ENCODE measurements at regions not wholly inside any gene's neighbourhood (a gene's known extent, or its start where the extent isn't known, plus 50 kb on each side); places are given as distances from the start of the nearest gene placed in this dataset.

- no peaks in the 10 kb centered on the region for H3K9me3 ChIP-seq
- 90% methylated on average over 3 of the region's 3 CpGs for WGBS (ENCODE audit: low lambda C conversion rate)
- H3K4me1 ChIP-seq (ENCODE audit: control insufficient read depth in 1 of 2, insufficient read depth in 2 of 2, low read depth in 1 of 2, low read length in 1 of 2) = no peaks in the 10 kb centered on the region
- H3K79me2 ChIP-seq (ENCODE audit: insufficient read depth) = no peaks in the 10 kb centered on the region
- H3K9me2 ChIP-seq = no peaks in the 10 kb centered on the region
- H3K9ac ChIP-seq = no peak overlapping the region
- TF ChIP-seq TCF12 (IDR thresholded peaks at IDR 0.05) (no peak), SMC3 (IDR thresholded peaks at IDR 0.05; ENCODE audit: low read depth, low read length) (no peak), RXRA (IDR thresholded peaks at IDR 0.05; ENCODE audit: borderline replicate concordance, low read depth) (no peak), TEAD4 (IDR thresholded peaks at IDR 0.05; ENCODE audit: borderline replicate concordance, insufficient read depth) (no peak), RAD21 (IDR thresholded peaks at IDR 0.05; ENCODE audit: low read length) (no peak), FOXJ3 (CRISPR knock-in tag; IDR thresholded peaks at IDR 0.05) (no peak), MXI1 (IDR thresholded peaks at IDR 0.05; ENCODE audit: low read depth, low read length) (no peak), POLR2AphosphoS5 (IDR thresholded peaks at IDR 0.05; ENCODE audit: low read depth, low read length) (no peak), EP300 (IDR thresholded peaks at IDR 0.05; ENCODE audit: borderline replicate concordance in 1 of 2, low read depth in 1 of 2, low read length in 1 of 2) (no peak), RFX5 (IDR thresholded peaks at IDR 0.05; ENCODE audit: low read length) (no peak), SIN3A (IDR thresholded peaks at IDR 0.05; ENCODE audit: borderline replicate concordance, low read depth, low read length) (no peak), USF1 (IDR thresholded peaks at IDR 0.05; ENCODE audit: borderline replicate concordance, low read depth) (no peak), YY1 (IDR thresholded peaks at IDR 0.05; ENCODE audit: low read depth) (no peak), FOSL2 (IDR thresholded peaks at IDR 0.05; ENCODE audit: borderline replicate concordance, low read depth) (no peak), USF2 (IDR thresholded peaks at IDR 0.05; ENCODE audit: borderline replicate concordance, low read depth, low read length) (no peak)
- H3K27me3 ChIP-seq (ENCODE audit: insufficient read depth) = no peaks in the 10 kb centered on the region
- no peak overlapping the region for H3K4me3 ChIP-seq (ENCODE audit: low read depth in 2 of 2, low read length in 1 of 2)
- ChIA-PET CTCF (no interaction called here), POLR2A (no interaction called here)
- H2AFZ ChIP-seq (ENCODE audit: low read depth) = no peak overlapping the region
- H3K27ac ChIP-seq (ENCODE audit: low read depth in 2 of 2, low read length in 1 of 2) = no peak overlapping the region
- no peaks in the 10 kb centered on the region for H3K36me3 ChIP-seq (replicated peaks in 1 of 2; ENCODE audit: control insufficient read depth in 1 of 2, insufficient read depth in 2 of 2, low read length in 1 of 2)
- H4K20me1 ChIP-seq (ENCODE audit: insufficient read depth) = no peaks in the 10 kb centered on the region
- H3F3A ChIP-seq (replicated peaks; ENCODE audit: insufficient read depth) = no peaks in the 10 kb centered on the region
- H3K4me2 ChIP-seq = no peak overlapping the region
- no peak for DNase-seq
Observed at GRCh38 chr6:158919865-158920264, 80.1 kb downstream of the RSPH3 start.

GRCh38 chr6:158916617-158917016, 83.4 kb downstream of the RSPH3 start:
- Histone ChIP-seq H3K27ac (ENCODE audit: low read depth in 2 of 2, low read length in 1 of 2) (no peak overlapping the region), H3F3A (replicated peaks; ENCODE audit: insufficient read depth) (no peaks in the 10 kb centered on the region), H3K9ac (no peak overlapping the region), H3K27me3 (ENCODE audit: insufficient read depth) (no peaks in the 10 kb centered on the region), H4K20me1 (ENCODE audit: insufficient read depth) (no peaks in the 10 kb centered on the region), H3K4me3 (ENCODE audit: low read depth in 2 of 2, low read length in 1 of 2) (no peak overlapping the region), H3K79me2 (ENCODE audit: insufficient read depth) (no peaks in the 10 kb centered on the region), H3K9me3 (no peaks in the 10 kb centered on the region), H2AFZ (ENCODE audit: low read depth) (no peak overlapping the region), H3K4me2 (no peak overlapping the region), H3K9me2 (no peaks in the 10 kb centered on the region), H3K36me3 (replicated peaks in 1 of 2; ENCODE audit: control insufficient read depth in 1 of 2, insufficient read depth in 2 of 2, low read length in 1 of 2) (no peaks in the 10 kb centered on the region), H3K4me1 (ENCODE audit: control insufficient read depth in 1 of 2, insufficient read depth in 2 of 2, low read depth in 1 of 2, low read length in 1 of 2) (no peaks in the 10 kb centered on the region; a peak in 1 of 4 replicates)
- no peak for DNase-seq
- ChIA-PET POLR2A (no interaction called here), CTCF (no interaction called here)
- 86% methylated on average over 11 of the region's 11 CpGs for WGBS (ENCODE audit: low lambda C conversion rate)
- no peak for TF ChIP-seq NFIC (IDR thresholded peaks at IDR 0.05; ENCODE audit: borderline replicate concordance)
- no peak for TF ChIP-seq GATA2 (CRISPR knock-in tag; IDR thresholded peaks at IDR 0.05)
- no peak for TF ChIP-seq EZH2phosphoT487 (IDR thresholded peaks at IDR 0.05; ENCODE audit: borderline replicate concordance, low read depth)
- TF ChIP-seq PBX3 (IDR thresholded peaks at IDR 0.05) = no peak
- TF ChIP-seq ELF1 (IDR thresholded peaks at IDR 0.05) = no peak
- TF ChIP-seq IRF3 (IDR thresholded peaks at IDR 0.05; ENCODE audit: low read depth, low read length) = no peak
- TF ChIP-seq TEAD4 (IDR thresholded peaks at IDR 0.05; ENCODE audit: borderline replicate concordance, insufficient read depth) = no peak
- TF ChIP-seq TAF1 (IDR thresholded peaks at IDR 0.05; ENCODE audit: borderline replicate concordance, low read depth, low read length) = no peak
- TF ChIP-seq CHD2 (IDR thresholded peaks at IDR 0.05; ENCODE audit: low read length, partially characterized antibody) = no peak
- no peak for TF ChIP-seq POLR2AphosphoS5 (IDR thresholded peaks at IDR 0.05; ENCODE audit: low read depth, low read length)
- no peak for TF ChIP-seq USF1 (IDR thresholded peaks at IDR 0.05; ENCODE audit: borderline replicate concordance, low read depth)
